HepG2 (cell line): ENCODE measurements at regions not wholly inside any gene's neighbourhood (a gene's known extent, or its start where the extent isn't known, plus 50 kb on each side); places are given as distances from the start of the nearest gene placed in this dataset.

Source experiments
- FOSL1 ChIP-seq: sonication (generic); formaldehyde crosslinking; IDR thresholded peaks from 2 replicates; pipeline ENCODE4 v1.9.0; 2021; ENCODE audit warnings: missing genetic modification reagents, borderline replicate concordance
- NBN ChIP-seq: fragments of 450-650 bp; conservative IDR thresholded peaks from 2 replicates; pipeline ENCODE4 v1.6.1; 2017
- NFE2L1 ChIP-seq: sonication (generic); formaldehyde crosslinking; IDR thresholded peaks from 2 replicates; pipeline ENCODE4 v1.4.0; 2020; ENCODE audit warnings: missing genetic modification reagents, mild to moderate bottlenecking, borderline replicate concordance
- NFIC ChIP-seq: IDR thresholded peaks from 2 replicates; pipeline ENCODE4 v1.6.1; 2012; ENCODE audit warnings: mild to moderate bottlenecking, low read length, inconsistent platforms
- NFYB ChIP-seq: sonication (generic); formaldehyde crosslinking; IDR thresholded peaks from 2 replicates; pipeline ENCODE4 v1.4.0; 2020; ENCODE audit warnings: missing genetic modification reagents
- NONO ChIP-seq, 2 experiments: fragments of 450-650 bp in 1 of 2; sonication (generic) in 1 of 2; formaldehyde crosslinking in 1 of 2; IDR thresholded peaks in 1 of 2; conservative IDR thresholded peaks in 1 of 2; 2 replicates each; pipeline versions ENCODE4 v1.6.1 to v1.8.0; 2017 to 2022; ENCODE audit warnings: mild to moderate bottlenecking in 1 of 2, missing genetic modification reagents in 1 of 2, moderate library complexity in 1 of 2
- TEAD3 ChIP-seq: optimal IDR thresholded peaks from 2 replicates; pipeline ENCODE3; 2016; ENCODE audit warnings: borderline replicate concordance
- ZNF10 ChIP-seq: sonication (generic); formaldehyde crosslinking; IDR thresholded peaks from 2 replicates; pipeline ENCODE4 v1.4.0; 2020; ENCODE audit warnings: mild to moderate bottlenecking, low read depth, missing genetic modification reagents, borderline replicate concordance
- TF ChIP-seq, protein P1 (sequence below): sonication (generic); formaldehyde crosslinking; IDR thresholded peaks from 2 replicates; pipeline ENCODE4 v1.4.0; 2020; ENCODE audit warnings: missing genetic modification reagents, mild to moderate bottlenecking, borderline replicate concordance
- TF ChIP-seq, protein P2 (sequence below): sonication (generic); formaldehyde crosslinking; IDR thresholded peaks from 2 replicates; pipeline ENCODE4 v1.5.0; 2020; ENCODE audit warnings: mild to moderate bottlenecking, missing genetic modification reagents, moderate library complexity

DNA sequence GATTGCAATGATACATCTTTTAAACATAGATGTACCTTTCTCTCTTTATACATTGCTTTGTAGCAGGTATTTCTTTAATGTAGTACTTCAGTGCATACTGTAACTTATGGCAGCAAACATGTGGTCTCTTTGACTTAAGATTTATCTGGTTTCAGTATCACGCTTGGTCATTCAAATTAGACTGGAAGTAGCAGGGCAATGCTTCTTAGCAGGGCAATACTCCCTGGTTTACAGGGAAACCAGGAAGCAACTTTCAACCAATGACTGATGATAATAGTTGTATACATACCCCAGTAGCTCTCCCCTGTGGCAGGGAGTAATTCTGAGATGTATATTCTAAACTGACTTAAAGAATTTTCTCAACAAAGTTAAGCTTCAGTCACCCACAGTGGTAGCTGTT lies 761.1 kb upstream of the CDH10 start:
- TF ChIP-seq NBN (no peak), TEAD3 (CRISPR knock-in tag) (no peak), NFE2L1 (CRISPR knock-in tag) (no peak), NONO (IDR thresholded peaks at IDR 0.05) (no peak), NONO (CRISPR knock-in tag; conservative IDR thresholded peaks at IDR 0.05) (no peak), NFIC (no peak), ZNF10 (no peak), FOSL1 (CRISPR knock-in tag) (no peak), NFYB (CRISPR knock-in tag) (no peak)
- TF ChIP-seq, protein P1, sequence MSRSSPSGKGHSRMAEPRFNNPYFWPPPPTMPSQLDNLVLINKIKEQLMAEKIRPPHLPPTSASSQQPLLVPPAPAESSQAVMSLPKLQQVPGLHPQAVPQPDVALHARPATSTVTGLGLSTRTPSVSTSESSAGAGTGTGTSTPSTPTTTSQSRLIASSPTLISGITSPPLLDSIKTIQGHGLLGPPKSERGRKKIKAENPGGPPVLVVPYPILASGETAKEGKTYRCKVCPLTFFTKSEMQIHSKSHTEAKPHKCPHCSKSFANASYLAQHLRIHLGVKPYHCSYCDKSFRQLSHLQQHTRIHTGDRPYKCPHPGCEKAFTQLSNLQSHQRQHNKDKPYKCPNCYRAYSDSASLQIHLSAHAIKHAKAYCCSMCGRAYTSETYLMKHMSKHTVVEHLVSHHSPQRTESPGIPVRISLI (CRISPR knock-in tag): no peak
- TF ChIP-seq, protein P2, sequence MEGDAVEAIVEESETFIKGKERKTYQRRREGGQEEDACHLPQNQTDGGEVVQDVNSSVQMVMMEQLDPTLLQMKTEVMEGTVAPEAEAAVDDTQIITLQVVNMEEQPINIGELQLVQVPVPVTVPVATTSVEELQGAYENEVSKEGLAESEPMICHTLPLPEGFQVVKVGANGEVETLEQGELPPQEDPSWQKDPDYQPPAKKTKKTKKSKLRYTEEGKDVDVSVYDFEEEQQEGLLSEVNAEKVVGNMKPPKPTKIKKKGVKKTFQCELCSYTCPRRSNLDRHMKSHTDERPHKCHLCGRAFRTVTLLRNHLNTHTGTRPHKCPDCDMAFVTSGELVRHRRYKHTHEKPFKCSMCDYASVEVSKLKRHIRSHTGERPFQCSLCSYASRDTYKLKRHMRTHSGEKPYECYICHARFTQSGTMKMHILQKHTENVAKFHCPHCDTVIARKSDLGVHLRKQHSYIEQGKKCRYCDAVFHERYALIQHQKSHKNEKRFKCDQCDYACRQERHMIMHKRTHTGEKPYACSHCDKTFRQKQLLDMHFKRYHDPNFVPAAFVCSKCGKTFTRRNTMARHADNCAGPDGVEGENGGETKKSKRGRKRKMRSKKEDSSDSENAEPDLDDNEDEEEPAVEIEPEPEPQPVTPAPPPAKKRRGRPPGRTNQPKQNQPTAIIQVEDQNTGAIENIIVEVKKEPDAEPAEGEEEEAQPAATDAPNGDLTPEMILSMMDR (CRISPR knock-in tag): no peak
